Right lobe of liver (tissue), 4 donors: ENCODE measurements at regions not wholly inside any gene's neighbourhood (a gene's known extent, or its start where the extent isn't known, plus 50 kb on each side); places are given as distances from the start of the nearest gene placed in this dataset.

Source experiments
- CTCF ChIP-seq, 4 donors: fragments of 200-600 bp in 3 of 4; fragments of 450-650 bp in 1 of 4; IDR thresholded peaks; one replicate each; pipeline versions ENCODE4 v1.5.1 to v1.8.0; 2016 to 2022; ENCODE audit warnings: antibody characterized with exemption in 4 of 4, mild to moderate bottlenecking in 2 of 4
- POLR2A ChIP-seq: fragments of 450-650 bp; IDR thresholded peaks from one replicate; pipeline ENCODE4 v1.6.1; 2017; ENCODE audit warnings: antibody characterized with exemption, mild to moderate bottlenecking
- donor health status: DM: no; HTN: no; CAD: no.
- donor health status: DM: no; HTN: no; CAD: no.
- donor health status: DM: no; HTN: yes; CAD: no.

- peak in 1 of 4 donors; percentile 10 for TF ChIP-seq CTCF (IDR thresholded peaks at IDR 0.05)
- TF ChIP-seq POLR2A, result no peak
Observed at GRCh38 chr2:207341804-207342203, 176.1 kb upstream of the KLF7 start.
